CD4-positive, CD25-positive, alpha-beta regulatory T cell (primary cell): ENCODE measurements at regions not wholly inside any gene's neighbourhood (a gene's known extent, or its start where the extent isn't known, plus 50 kb on each side); places are given as distances from the start of the nearest gene placed in this dataset.
A peak's percentile ranks its signal among the peaks of the same experiment; 100 is the strongest.
"Not testable (repeated sequence)": the region's sequence is repeated elsewhere in the genome, so short reads cannot be mapped to it uniquely, and the experiment has no call there.

Experiments
- ATAC-seq, 2 donors: fragments of 150-1000 bp; cut with Tn5 transposase; one replicate each; pipeline ENCODE4 v1.10.0; 2021; ENCODE audit warnings: low read depth in 2 of 2, moderate number of reproducible peaks in 2 of 2, moderate library complexity in 1 of 2
- DNase-seq, 3 donors: peaks; one replicate each; pipeline versions ENCODE4 v3.0.0 to v3.0.0-alpha.2; 2012 to 2022; ENCODE audit warnings: mixed read lengths in 1 of 3
- H3K27ac ChIP-seq: one replicate; pipeline ENCODE4 v1.7.0; 2013; ENCODE audit warnings: mild to moderate bottlenecking, low read length; ENCODE audit not compliant: insufficient read depth, poor library complexity, severe bottlenecking
- H3K27me3 ChIP-seq: one replicate; pipeline ENCODE4 v1.7.0; 2013; ENCODE audit warnings: low read length; ENCODE audit not compliant: control insufficient read depth, insufficient read depth
- H3K36me3 ChIP-seq: one replicate; pipeline ENCODE4 v1.7.0; 2013; ENCODE audit warnings: mild to moderate bottlenecking, low read length, moderate library complexity; ENCODE audit not compliant: control insufficient read depth, insufficient read depth
- H3K4me1 ChIP-seq: 2 replicates; pipeline ENCODE4 v1.7.0; 2013; ENCODE audit warnings: mild to moderate bottlenecking, low read length; ENCODE audit not compliant: insufficient read depth, control insufficient read depth, poor library complexity, severe bottlenecking
- H3K4me3 ChIP-seq: one replicate; pipeline ENCODE4 v1.7.0; 2013; ENCODE audit warnings: low read depth, mild to moderate bottlenecking, low read length, moderate library complexity
- H3K9me3 ChIP-seq, 2 experiments: 1 replicate in 1 of 2; 2 replicates in 1 of 2; pipeline ENCODE4 v1.7.0; 2013; ENCODE audit warnings: low read length in 2 of 2, mild to moderate bottlenecking in 1 of 2, moderate library complexity in 1 of 2; ENCODE audit not compliant: control insufficient read depth in 2 of 2
- H3K27ac Mint-ChIP-seq, 3 donors: one replicate each; pipeline ENCODE4 v1.8.0; 2020 to 2022; ENCODE audit warnings: mild to moderate bottlenecking in 3 of 3, mixed read lengths in 3 of 3, moderate library complexity in 2 of 3
- H3K27me3 Mint-ChIP-seq: one replicate; pipeline ENCODE4 v1.8.0; 2022; ENCODE audit warnings: mild to moderate bottlenecking, mixed read lengths
- H3K36me3 Mint-ChIP-seq: one replicate; pipeline ENCODE4 v1.8.0; 2020; ENCODE audit warnings: mixed read lengths
- H3K4me1 Mint-ChIP-seq, 4 donors: one replicate each; pipeline ENCODE4 v1.8.0; 2020 to 2022; ENCODE audit warnings: mixed read lengths in 4 of 4, mild to moderate bottlenecking in 1 of 4
- H3K4me3 Mint-ChIP-seq, 4 donors: one replicate each; pipeline ENCODE4 v1.8.0; 2020 to 2022; ENCODE audit warnings: mild to moderate bottlenecking in 4 of 4, mixed read lengths in 4 of 4, moderate library complexity in 3 of 4
- H3K9me3 Mint-ChIP-seq, 7 donors: one replicate each; pipeline ENCODE4 v1.8.0; 2020 to 2022; ENCODE audit warnings: mixed read lengths in 7 of 7, mild to moderate bottlenecking in 3 of 7, moderate library complexity in 2 of 7

DNA sequence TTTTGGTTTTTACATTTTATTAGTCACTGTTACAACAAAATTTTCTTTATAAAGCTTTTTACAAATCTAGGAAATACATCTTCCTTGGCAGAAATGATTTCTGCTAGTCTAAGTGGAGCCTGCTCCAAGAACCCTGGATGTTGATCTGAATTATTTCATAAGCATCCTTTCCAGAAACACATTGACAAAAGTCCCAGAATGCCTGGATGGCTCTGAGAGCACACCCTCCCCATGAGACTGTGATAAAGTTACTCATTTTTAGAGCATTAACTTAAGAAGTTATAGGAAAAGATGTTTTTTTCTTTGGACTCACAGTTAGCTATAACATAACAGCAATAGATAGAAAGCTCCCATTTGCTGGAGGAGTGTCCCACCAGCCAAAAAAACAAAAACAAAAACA lies 559.6 kb upstream of the SPRY2 start:
- H3K4me3 Mint-ChIP-seq = no peak overlapping the region
- peaks cover 3 to 20% (median 7%) of the 10 kb centered on the region in 7 donors for H3K9me3 Mint-ChIP-seq
- Histone ChIP-seq H3K36me3 (no peaks in the 10 kb centered on the region), H3K4me3 (no peak overlapping the region), H3K4me1 (no peaks in the 10 kb centered on the region), H3K9me3 (peaks cover 2 to 4% of the 10 kb centered on the region in 2 experiments), H3K27me3 (no peaks in the 10 kb centered on the region), H3K27ac (no peak overlapping the region)
- DNase-seq (no peak), ATAC-seq (no peak)
- H3K4me1 Mint-ChIP-seq = no peaks in the 10 kb centered on the region
- no peaks in the 10 kb centered on the region for H3K36me3 Mint-ChIP-seq
- no peaks in the 10 kb centered on the region for H3K27me3 Mint-ChIP-seq
- no peak overlapping the region for H3K27ac Mint-ChIP-seq

- ATAC-seq = not testable (repeated sequence)
Observed at GRCh38 chr13:80897641-80898040, 556.7 kb upstream of the SPRY2 start.

DNA sequence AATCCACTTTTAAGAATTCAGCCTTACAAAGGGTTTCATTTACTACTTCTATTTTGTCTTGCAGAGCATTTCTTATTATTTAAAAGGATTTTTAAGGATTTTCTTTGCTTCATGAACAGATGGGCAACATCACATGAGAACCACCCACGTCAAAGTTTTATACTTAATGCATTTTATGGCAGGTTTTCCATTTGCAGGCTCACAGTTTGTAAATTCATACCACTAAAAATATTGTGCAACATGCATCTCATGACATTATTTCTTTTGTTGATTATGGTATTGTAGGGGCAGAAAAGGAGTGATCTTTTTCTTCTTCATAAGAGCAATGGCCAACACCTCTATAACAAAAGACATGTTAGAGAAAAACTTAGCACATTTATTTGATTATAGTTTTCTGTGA lies 554.0 kb upstream of the SPRY2 start:
- no peak overlapping the region for H3K4me3 ChIP-seq
- H3K4me1 ChIP-seq = no peaks in the 10 kb centered on the region
- no peak overlapping the region for H3K4me3 Mint-ChIP-seq
- H3K36me3 Mint-ChIP-seq = no peaks in the 10 kb centered on the region
- no peaks in the 10 kb centered on the region for H3K36me3 ChIP-seq
- ATAC-seq = no peak
- no peak for DNase-seq
- H3K4me1 Mint-ChIP-seq = no peaks in the 10 kb centered on the region
- H3K27me3 Mint-ChIP-seq = no peaks in the 10 kb centered on the region
- H3K27ac ChIP-seq = no peak overlapping the region
- H3K27ac Mint-ChIP-seq = no peak overlapping the region
- H3K9me3 ChIP-seq = peaks cover 2 to 4% of the 10 kb centered on the region in 2 experiments
- H3K27me3 ChIP-seq = no peaks in the 10 kb centered on the region
- peaks cover 2 to 14% (median 10%) of the 10 kb centered on the region in 7 donors for H3K9me3 Mint-ChIP-seq

More at GRCh38 chr13:80897641-80898040, 556.7 kb upstream of the SPRY2 start:
- Mint-ChIP-seq H3K27ac (peak overlapping the region in 1 of 3 donors; percentile 32), H3K9me3 (peaks cover 5 to 15% (median 6%) of the 10 kb centered on the region in 7 donors)
- not testable (repeated sequence) for H3K9me3 ChIP-seq, DNase-seq, H3K27me3 ChIP-seq, H3K4me1 ChIP-seq, H3K36me3 ChIP-seq, H3K36me3 Mint-ChIP-seq, H3K4me3 ChIP-seq, H3K27ac ChIP-seq, H3K27me3 Mint-ChIP-seq, H3K4me3 Mint-ChIP-seq, H3K4me1 Mint-ChIP-seq

- Histone ChIP-seq H3K36me3 (no peaks in the 10 kb centered on the region), H3K27ac (no peak overlapping the region), H3K9me3 (peaks cover 0 to 6% of the 10 kb centered on the region in 2 experiments), H3K4me3 (no peak overlapping the region), H3K4me1 (no peaks in the 10 kb centered on the region), H3K27me3 (no peaks in the 10 kb centered on the region)
- Mint-ChIP-seq H3K36me3 (no peaks in the 10 kb centered on the region), H3K27ac (no peak overlapping the region), H3K27me3 (no peaks in the 10 kb centered on the region), H3K9me3 (peaks cover 0 to 28% (median 4%) of the 10 kb centered on the region in 7 donors), H3K4me1 (no peaks in the 10 kb centered on the region), H3K4me3 (no peak overlapping the region)
- ATAC-seq (no peak), DNase-seq (no peak)
Observed at GRCh38 chr13:80889829-80890228, 548.9 kb upstream of the SPRY2 start.

GRCh38 chr13:80888390-80888789 lies 547.5 kb upstream of the SPRY2 start:
- H3K36me3 ChIP-seq = no peaks in the 10 kb centered on the region
- H3K4me3 Mint-ChIP-seq = no peak overlapping the region
- H3K4me1 Mint-ChIP-seq = no peaks in the 10 kb centered on the region
- H3K27ac ChIP-seq = no peak overlapping the region
- H3K4me3 ChIP-seq = no peak overlapping the region
- peaks cover 0 to 6% of the 10 kb centered on the region in 2 experiments for H3K9me3 ChIP-seq
- ATAC-seq (no peak), DNase-seq (no peak)
- no peaks in the 10 kb centered on the region for H3K4me1 ChIP-seq
- H3K27me3 Mint-ChIP-seq = no peaks in the 10 kb centered on the region
- H3K27me3 ChIP-seq = no peaks in the 10 kb centered on the region
- peaks cover 0 to 30% (median 4%) of the 10 kb centered on the region in 7 donors for H3K9me3 Mint-ChIP-seq
- H3K27ac Mint-ChIP-seq = no peak overlapping the region
- H3K36me3 Mint-ChIP-seq = no peaks in the 10 kb centered on the region

GRCh38 chr13:80884056-80884785 lies 543.3 kb upstream of the SPRY2 start:
- ATAC-seq (no peak), DNase-seq (no peak)
- Mint-ChIP-seq H3K27ac (no peak overlapping the region), H3K4me3 (no peak overlapping the region), H3K9me3 (peaks cover 0 to 36% (median 7%) of the 10 kb centered on the region in 7 donors), H3K4me1 (no peaks in the 10 kb centered on the region), H3K36me3 (no peaks in the 10 kb centered on the region), H3K27me3 (no peaks in the 10 kb centered on the region)
- H3K4me1 ChIP-seq = no peaks in the 10 kb centered on the region
- H3K27ac ChIP-seq = no peak overlapping the region
- H3K9me3 ChIP-seq = peaks cover 0 to 6% of the 10 kb centered on the region in 2 experiments
- H3K27me3 ChIP-seq = no peaks in the 10 kb centered on the region
- H3K36me3 ChIP-seq = no peaks in the 10 kb centered on the region
- H3K4me3 ChIP-seq = no peak overlapping the region

DNA sequence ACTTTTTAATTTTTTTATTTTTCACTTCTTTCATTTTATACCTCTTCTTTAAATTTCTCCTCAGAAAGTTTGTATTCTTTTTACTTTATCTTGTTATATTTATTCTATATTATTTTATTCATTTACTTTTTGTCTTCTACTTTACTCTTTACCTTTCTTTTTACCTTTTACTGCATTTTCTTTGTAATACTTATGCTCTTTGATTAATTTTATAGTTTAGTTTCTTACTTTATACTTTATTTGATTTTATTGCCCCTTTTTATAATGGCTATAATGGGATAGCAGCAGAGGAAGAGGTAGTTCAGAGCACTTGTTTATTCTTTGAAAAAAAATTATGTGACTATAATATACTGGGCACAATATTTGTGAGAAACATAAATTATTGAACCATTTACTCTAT lies 542.6 kb upstream of the SPRY2 start:
- Histone ChIP-seq H3K4me3 (no peak overlapping the region), H3K36me3 (no peaks in the 10 kb centered on the region), H3K9me3 (peaks cover 0 to 6% of the 10 kb centered on the region in 2 experiments), H3K27ac (no peak overlapping the region), H3K4me1 (no peaks in the 10 kb centered on the region), H3K27me3 (no peaks in the 10 kb centered on the region)
- no peak overlapping the region for H3K4me3 Mint-ChIP-seq
- H3K9me3 Mint-ChIP-seq = peaks cover 0 to 33% (median 7%) of the 10 kb centered on the region in 7 donors
- no peaks in the 10 kb centered on the region for H3K27me3 Mint-ChIP-seq
- no peak overlapping the region for H3K27ac Mint-ChIP-seq
- DNase-seq (no peak), ATAC-seq (no peak)
- H3K4me1 Mint-ChIP-seq = no peaks in the 10 kb centered on the region
- H3K36me3 Mint-ChIP-seq = no peaks in the 10 kb centered on the region

DNA sequence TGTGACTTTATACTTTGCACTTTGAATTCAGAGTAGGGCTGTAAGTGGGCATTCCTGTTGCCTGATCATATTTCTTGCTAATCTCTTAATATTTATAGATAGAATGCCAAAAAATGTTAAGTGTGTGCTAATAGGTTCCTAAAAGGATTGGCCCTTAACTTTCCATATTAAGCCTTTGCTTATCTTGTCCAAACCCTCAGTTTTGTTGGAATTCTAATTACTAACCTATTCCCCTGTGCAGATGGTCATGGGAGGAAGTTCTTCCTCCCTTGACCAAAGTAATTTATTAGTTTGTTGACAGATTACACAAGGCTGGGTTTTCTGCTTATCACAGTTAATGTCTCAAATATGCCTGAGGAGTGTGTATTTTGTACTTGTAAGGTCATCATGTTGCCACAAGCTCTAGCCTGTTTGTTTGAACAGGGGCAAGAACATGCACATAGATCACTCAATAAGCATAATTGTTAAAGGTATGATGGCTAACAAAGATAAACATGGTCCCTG lies 541.1 kb upstream of the SPRY2 start:
- ATAC-seq (no peak), DNase-seq (no peak)
- Histone ChIP-seq H3K4me3 (no peak overlapping the region), H3K27ac (no peak overlapping the region), H3K36me3 (no peaks in the 10 kb centered on the region), H3K4me1 (no peaks in the 10 kb centered on the region), H3K27me3 (no peaks in the 10 kb centered on the region), H3K9me3 (peaks cover 0 to 6% of the 10 kb centered on the region in 2 experiments)
- Mint-ChIP-seq H3K27me3 (no peaks in the 10 kb centered on the region), H3K27ac (no peak overlapping the region), H3K36me3 (no peaks in the 10 kb centered on the region), H3K4me1 (no peaks in the 10 kb centered on the region), H3K9me3 (peaks cover 0 to 22% (median 5%) of the 10 kb centered on the region in 7 donors), H3K4me3 (no peak overlapping the region)
